ENCODE measurements at regions not wholly inside any gene's neighbourhood (a gene's known extent, or its start where the extent isn't known, plus 50 kb on each side); places are given as distances from the start of the nearest gene placed in this dataset.
"Not testable (repeated sequence)": the region's sequence is repeated elsewhere in the genome, so short reads cannot be mapped to it uniquely, and the experiment has no call there.

- Histone ChIP-seq H3K79me2 (ENCODE audit: control insufficient read depth, insufficient read depth, low read length) (no peaks in the 10 kb centered on the region), H3K4me3 (ENCODE audit: control extremely low read depth in 1 of 5, extremely low read depth in 1 of 5, insufficient read depth in 1 of 5, low read depth in 2 of 5, low read length in 4 of 5) (no peak overlapping the region), H3K27me3 (replicated peaks in 1 of 4; ENCODE audit: control extremely low read depth in 1 of 4, control insufficient read depth in 3 of 4, insufficient read depth in 4 of 4, low read length in 3 of 4) (peaks cover 0 to 3% (median 0%) of the 10 kb centered on the region in 4 experiments), H3K4me2 (replicated peaks; ENCODE audit: low read depth, low read length, poor library complexity, severe bottlenecking) (no peak overlapping the region), H3K9ac (ENCODE audit: low read length) (no peak overlapping the region), H4K20me1 (ENCODE audit: control insufficient read depth, insufficient read depth, low read length, poor library complexity, severe bottlenecking) (no peaks in the 10 kb centered on the region), H2AFZ (ENCODE audit: insufficient read depth, low read depth, low read length, poor library complexity, severe bottlenecking) (no peak overlapping the region), H3K9me3 (ENCODE audit: control extremely low read depth in 1 of 3, control insufficient read depth in 2 of 3, insufficient read depth in 1 of 3, low read length in 2 of 3) (no peaks in the 10 kb centered on the region), H3K36me3 (replicated peaks in 1 of 2; ENCODE audit: control extremely low read depth in 1 of 2, control insufficient read depth in 1 of 2, extremely low read depth in 1 of 2, insufficient read depth in 2 of 2, low read length in 1 of 2) (no peaks in the 10 kb centered on the region), H3K4me1 (ENCODE audit: control insufficient read depth in 2 of 2, insufficient read depth in 2 of 2, low read length in 2 of 2) (no peaks in the 10 kb centered on the region), H3K27ac (ENCODE audit: low read length in 2 of 2) (no peak overlapping the region)
- ChIA-PET POLR2A (no interaction called here), CTCF (no interaction called here)
- intact Hi-C loops (cut with micrococcal nuclease): no loop called here
- no peak overlapping the region for H3K27ac Mint-ChIP-seq
- ATAC-seq (ENCODE audit: low read depth) (no peak), DNase-seq (no peak)
- H3K4me3 Mint-ChIP-seq: no peak overlapping the region
- no peaks in the 10 kb centered on the region for H3K4me1 Mint-ChIP-seq
- H3K27me3 Mint-ChIP-seq: peaks cover 4% of the 10 kb centered on the region
- 100% methylated on average over 1 of the region's 3 CpGs for WGBS (ENCODE audit: insufficient coverage)
- H3K9me3 Mint-ChIP-seq (ENCODE audit: insufficient read depth): no peaks in the 10 kb centered on the region
- TF ChIP-seq CTCF (IDR thresholded peaks at IDR 0.05): no peak
- TF ChIP-seq EZH2 (IDR thresholded peaks at IDR 0.05; ENCODE audit: borderline replicate concordance, insufficient read depth, low read depth, low read length, poor library complexity, severe bottlenecking): no peak
Measured at GRCh38 chr4:118410138-118410537, 57.3 kb upstream of the PRSS12 start.

- Histone ChIP-seq H3K4me3 (ENCODE audit: control extremely low read depth in 1 of 5, extremely low read depth in 1 of 5, insufficient read depth in 1 of 5, low read depth in 2 of 5, low read length in 4 of 5) (no peak overlapping the region), H3K79me2 (ENCODE audit: control insufficient read depth, insufficient read depth, low read length) (no peaks in the 10 kb centered on the region), H3K9me3 (ENCODE audit: control extremely low read depth in 1 of 3, control insufficient read depth in 2 of 3, insufficient read depth in 1 of 3, low read length in 2 of 3) (no peaks in the 10 kb centered on the region), H3K27ac (ENCODE audit: low read length in 2 of 2) (no peak overlapping the region), H4K20me1 (ENCODE audit: control insufficient read depth, insufficient read depth, low read length, poor library complexity, severe bottlenecking) (no peaks in the 10 kb centered on the region), H3K9ac (ENCODE audit: low read length) (no peak overlapping the region), H3K27me3 (replicated peaks in 1 of 4; ENCODE audit: control extremely low read depth in 1 of 4, control insufficient read depth in 3 of 4, insufficient read depth in 4 of 4, low read length in 3 of 4) (no peaks in the 10 kb centered on the region), H3K4me1 (ENCODE audit: control insufficient read depth in 2 of 2, insufficient read depth in 2 of 2, low read length in 2 of 2) (no peaks in the 10 kb centered on the region), H2AFZ (ENCODE audit: insufficient read depth, low read depth, low read length, poor library complexity, severe bottlenecking) (no peak overlapping the region), H3K4me2 (replicated peaks; ENCODE audit: low read depth, low read length, poor library complexity, severe bottlenecking) (no peak overlapping the region), H3K36me3 (replicated peaks in 1 of 2; ENCODE audit: control extremely low read depth in 1 of 2, control insufficient read depth in 1 of 2, extremely low read depth in 1 of 2, insufficient read depth in 2 of 2, low read length in 1 of 2) (no peaks in the 10 kb centered on the region)
- ATAC-seq (ENCODE audit: low read depth): no peak
- intact Hi-C loops (cut with micrococcal nuclease): no loop called here
- Mint-ChIP-seq H3K27me3 (no peaks in the 10 kb centered on the region), H3K9me3 (ENCODE audit: insufficient read depth) (no peaks in the 10 kb centered on the region), H3K27ac (no peak overlapping the region), H3K4me3 (no peak overlapping the region), H3K4me1 (no peaks in the 10 kb centered on the region)
- POLR2A ChIA-PET: no interaction called here
- TF ChIP-seq EZH2 (IDR thresholded peaks at IDR 0.05; ENCODE audit: borderline replicate concordance, insufficient read depth, low read depth, low read length, poor library complexity, severe bottlenecking): no peak
- TF ChIP-seq CTCF (IDR thresholded peaks at IDR 0.05): no peak
- DNase-seq: no peak
- CTCF ChIA-PET: no interaction called here
Measured at GRCh38 chr4:118417325-118417724, 64.5 kb upstream of the PRSS12 start.

GRCh38 chr4:118417800-118418199 is 65.0 kb upstream of the PRSS12 start:
- H3K4me3 Mint-ChIP-seq; H3K4me3 ChIP-seq (ENCODE audit: control extremely low read depth in 1 of 5, extremely low read depth in 1 of 5, insufficient read depth in 1 of 5, low read depth in 2 of 5, low read length in 4 of 5); CTCF ChIA-PET; H3K9me3 ChIP-seq (ENCODE audit: control extremely low read depth in 1 of 3, control insufficient read depth in 2 of 3, insufficient read depth in 1 of 3, low read length in 2 of 3); intact Hi-C loops (cut with micrococcal nuclease); H3K27me3 Mint-ChIP-seq; H3K79me2 ChIP-seq (ENCODE audit: control insufficient read depth, insufficient read depth, low read length); H3K27ac Mint-ChIP-seq; POLR2A ChIA-PET; H3K36me3 ChIP-seq (replicated peaks in 1 of 2; ENCODE audit: control extremely low read depth in 1 of 2, control insufficient read depth in 1 of 2, extremely low read depth in 1 of 2, insufficient read depth in 2 of 2, low read length in 1 of 2); H3K4me1 ChIP-seq (ENCODE audit: control insufficient read depth in 2 of 2, insufficient read depth in 2 of 2, low read length in 2 of 2); H2AFZ ChIP-seq (ENCODE audit: insufficient read depth, low read depth, low read length, poor library complexity, severe bottlenecking); DNase-seq; H3K9me3 Mint-ChIP-seq (ENCODE audit: insufficient read depth); H3K9ac ChIP-seq (ENCODE audit: low read length); H3K4me2 ChIP-seq (replicated peaks; ENCODE audit: low read depth, low read length, poor library complexity, severe bottlenecking); ATAC-seq (ENCODE audit: low read depth); H3K4me1 Mint-ChIP-seq; H3K27me3 ChIP-seq (replicated peaks in 1 of 4; ENCODE audit: control extremely low read depth in 1 of 4, control insufficient read depth in 3 of 4, insufficient read depth in 4 of 4, low read length in 3 of 4); H3K27ac ChIP-seq (ENCODE audit: low read length in 2 of 2); H4K20me1 ChIP-seq (ENCODE audit: control insufficient read depth, insufficient read depth, low read length, poor library complexity, severe bottlenecking): not testable (repeated sequence)
- 87% methylated on average over 4 of the region's 5 CpGs for WGBS (ENCODE audit: insufficient coverage)

All from B cell (primary cell).